ELR (cell line): ENCODE measurements at regions not wholly inside any gene's neighbourhood (a gene's known extent, or its start where the extent isn't known, plus 50 kb on each side); places are given as distances from the start of the nearest gene placed in this dataset.
A peak's percentile ranks its signal among the peaks of the same experiment; 100 is the strongest.

Experiments used
- DNase-seq: peaks from one replicate; pipeline ENCODE4 v3.0.0-alpha.2; 2015; ENCODE audit warnings: low read depth

DNA sequence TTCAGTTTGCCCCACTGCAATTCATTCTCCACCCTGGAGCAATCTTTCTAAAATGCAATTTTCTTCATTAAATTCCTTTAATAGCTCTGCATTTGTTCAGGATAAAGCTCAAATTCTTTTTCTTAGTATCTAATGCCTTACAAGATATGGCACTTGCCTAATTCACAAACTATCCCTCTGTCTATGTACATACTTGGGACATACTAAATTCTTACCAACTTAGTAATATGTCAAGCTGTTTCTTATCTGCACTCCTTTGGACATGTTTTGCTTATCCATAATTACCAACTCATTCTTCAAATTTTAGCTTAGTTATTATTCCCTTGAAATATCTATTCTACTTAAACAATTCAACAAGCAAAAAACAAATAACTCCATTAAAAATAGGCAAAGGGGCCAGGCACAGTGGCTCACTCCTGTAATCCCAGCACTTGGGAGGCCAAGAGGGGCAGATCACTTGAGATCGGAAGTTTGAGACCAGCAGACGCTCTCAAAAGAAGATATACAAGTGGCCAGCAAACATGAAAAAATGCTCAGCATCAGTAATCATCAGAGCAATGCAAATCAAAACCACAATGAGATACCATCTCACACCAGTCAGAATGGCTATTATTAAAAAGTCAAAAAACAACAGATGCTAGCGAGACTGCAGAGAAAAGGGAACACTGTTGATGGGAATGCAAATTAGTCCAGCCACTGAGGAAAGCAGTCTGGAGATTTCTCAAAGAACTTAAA is 96.9 kb downstream of the FAM76B start:
- DNase-seq: no peak

DNA sequence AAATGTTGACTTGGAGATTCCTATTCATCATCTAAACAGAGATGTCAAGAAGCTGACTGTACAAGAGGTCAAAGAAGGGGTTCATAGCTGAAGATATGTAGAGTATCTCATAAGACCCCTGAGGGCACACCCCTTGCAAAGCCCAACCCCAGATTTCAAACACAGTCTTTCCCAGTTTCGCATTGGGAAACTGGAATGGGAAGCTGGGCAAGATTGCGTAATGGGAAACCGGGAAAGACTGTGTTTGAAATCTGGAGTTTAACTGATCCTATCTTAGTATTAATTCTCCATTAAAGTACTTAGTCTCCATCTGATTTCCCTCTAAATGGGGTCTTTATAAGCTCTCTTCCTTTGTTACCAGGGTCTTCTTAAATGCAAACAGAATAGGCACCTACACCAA is 99.5 kb downstream of the FAM76B start:
- no peak for DNase-seq

DNA sequence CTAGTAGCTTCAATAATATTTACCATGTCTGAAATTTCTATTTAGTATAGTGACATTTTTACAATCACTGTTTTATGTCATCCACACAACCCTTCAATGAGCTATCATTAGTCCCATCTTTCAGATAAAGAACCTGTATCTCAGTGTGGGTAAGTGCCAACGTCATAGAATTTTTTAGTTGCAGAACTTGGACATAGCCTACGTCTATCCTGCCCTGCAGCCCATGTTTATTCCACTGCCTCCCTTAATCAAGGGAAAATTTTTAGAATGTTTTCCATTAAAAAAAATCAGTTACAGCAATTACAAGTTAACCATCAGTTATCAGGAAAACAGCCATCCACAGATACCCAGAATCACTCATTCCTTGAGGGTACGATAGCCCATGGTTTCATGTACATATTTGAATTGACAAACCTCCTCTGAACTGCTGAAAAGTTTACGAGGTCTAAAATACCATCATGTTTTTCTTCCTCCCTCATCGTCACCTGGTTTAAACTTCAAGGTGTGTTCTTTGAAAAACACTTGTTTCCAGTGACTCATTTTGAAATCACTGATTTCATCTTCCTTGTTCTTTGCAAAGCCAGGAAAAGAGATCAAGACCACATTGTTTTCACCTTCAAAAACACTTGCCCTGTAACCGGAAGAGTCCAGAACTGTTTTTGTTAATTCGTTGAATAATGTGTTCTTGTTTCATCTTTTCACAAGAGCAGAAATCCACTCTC is 100.9 kb downstream of the FAM76B start:
- no peak for DNase-seq

DNA sequence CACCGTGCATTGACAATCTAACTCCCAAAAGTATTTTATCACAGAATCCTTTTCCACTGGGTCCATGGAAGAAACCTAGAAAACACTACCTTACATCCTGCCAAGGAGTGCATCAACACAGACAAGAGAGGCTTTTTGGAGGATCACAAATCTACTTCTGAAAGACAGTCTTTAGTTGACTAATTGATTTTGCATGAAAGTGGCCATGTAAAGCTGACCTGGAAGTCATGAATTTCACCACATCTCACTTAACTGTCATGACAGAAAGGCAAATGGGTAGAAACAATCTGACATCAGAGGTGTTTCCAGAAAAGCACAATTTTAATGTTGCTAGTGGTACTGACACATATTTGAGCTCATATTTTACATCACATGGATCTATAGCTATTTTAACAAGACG is 101.6 kb downstream of the FAM76B start:
- no peak for DNase-seq

DNA sequence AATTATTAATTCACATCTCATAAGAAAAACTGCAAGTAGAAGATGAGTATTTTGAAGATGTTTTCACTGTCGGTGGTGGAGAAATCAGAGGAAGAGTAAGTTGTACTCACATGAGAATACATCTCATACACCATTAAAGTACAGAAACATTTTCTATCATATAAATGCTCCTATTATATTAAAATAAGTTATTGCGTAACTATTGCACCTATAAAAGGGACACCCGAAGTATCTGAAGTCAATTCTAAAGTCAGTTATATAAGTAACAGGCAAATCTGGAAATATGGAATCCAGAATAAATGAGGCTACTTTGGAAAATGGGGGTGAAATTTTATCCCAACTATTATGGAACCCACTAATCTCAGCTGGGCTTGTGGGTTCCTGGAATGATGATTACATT is 103.3 kb downstream of the FAM76B start:
- no peak for DNase-seq

DNA sequence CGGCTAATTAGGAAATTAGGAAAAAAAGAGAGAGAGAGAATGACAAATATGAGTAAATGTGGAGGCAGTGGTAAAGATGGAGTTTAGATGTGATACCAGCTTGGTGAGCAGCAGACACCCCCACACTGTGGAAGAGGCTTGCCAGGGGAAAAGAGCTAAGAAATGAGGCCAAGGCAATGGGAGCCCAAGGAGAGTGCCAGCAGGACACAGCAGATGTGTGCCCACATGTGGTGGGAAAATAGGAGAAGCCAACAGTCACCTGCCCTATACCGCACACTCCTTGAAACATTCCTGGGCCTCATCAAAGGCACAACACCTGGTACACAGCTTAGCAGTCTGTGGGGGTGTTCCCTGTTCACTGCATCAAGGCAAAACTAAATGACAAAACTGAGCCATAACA is 104.9 kb downstream of the FAM76B start:
- DNase-seq: no peak

DNA sequence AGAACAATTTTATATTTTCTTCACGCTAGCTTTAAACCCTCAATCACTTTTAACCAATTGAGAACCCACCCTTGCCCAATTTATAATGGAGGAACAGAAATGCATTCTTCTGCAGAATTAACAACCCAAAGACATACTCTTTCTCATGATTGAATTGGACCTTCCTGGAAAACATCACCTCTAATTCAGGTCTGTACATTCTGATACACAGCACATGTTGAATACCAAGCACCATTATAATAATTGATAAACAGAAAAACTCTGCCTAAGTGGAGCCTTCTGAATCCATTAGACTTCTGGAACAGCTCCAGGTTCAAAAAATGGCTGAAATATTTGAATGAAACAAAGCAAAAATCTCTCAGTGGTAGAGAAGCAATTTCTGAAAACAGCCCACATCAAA is 105.4 kb downstream of the FAM76B start:
- no peak for DNase-seq

DNA sequence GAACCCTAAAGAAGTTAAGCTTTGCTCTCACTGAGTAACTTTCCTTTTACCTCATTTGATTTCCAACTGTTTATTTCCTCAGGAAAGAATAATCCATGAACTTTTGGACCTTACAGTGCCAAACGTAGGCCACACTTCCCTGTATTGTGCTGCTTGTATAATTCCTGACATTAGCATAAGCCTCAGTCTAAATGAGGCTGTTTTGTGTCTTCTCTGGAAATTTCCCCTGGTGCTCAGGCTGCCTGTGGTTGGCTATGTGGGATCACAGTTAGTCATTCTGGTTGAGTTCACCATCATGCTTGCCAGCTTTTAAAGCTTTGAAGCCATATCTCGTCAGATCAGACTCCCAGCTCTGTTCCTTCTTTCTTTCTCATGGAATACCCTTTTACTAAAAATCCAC is 107.0 kb downstream of the FAM76B start:
- no peak for DNase-seq

DNA sequence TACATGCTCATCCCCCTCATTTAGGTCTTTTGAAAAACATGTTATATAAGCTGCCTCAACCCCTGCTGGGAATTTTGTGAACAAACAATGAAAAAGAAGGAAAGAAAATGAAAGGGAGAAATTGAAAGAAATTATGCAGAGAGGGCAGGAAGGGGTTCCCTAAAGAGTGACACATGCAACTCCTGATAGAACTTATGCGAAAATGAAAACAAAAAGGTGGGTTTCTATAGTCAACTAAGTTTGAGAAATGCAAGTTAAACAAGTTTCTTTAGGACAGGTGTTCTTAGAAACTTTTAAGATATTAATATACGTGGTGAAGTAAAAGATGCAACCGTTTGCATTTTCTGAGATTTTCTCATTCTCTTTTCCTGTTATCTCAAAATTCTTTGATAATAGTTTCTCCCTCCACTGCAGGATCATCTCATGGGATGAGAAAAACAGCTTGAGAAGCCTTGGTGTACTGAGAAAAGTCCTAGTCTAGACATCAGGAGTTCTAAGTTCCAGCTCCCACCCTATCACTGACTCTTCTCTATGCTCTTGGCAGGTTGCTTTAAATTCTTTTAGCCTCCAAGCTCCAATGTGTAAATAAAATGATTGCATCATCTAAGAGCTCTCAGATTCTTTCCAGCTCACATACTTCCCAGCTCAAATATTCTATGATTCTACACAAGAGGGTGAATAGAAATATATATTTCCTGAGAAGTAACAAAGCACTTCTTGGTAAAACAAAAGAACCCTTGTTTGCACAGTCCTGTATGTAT is 109.2 kb downstream of the FAM76B start:
- no peak for DNase-seq

DNA sequence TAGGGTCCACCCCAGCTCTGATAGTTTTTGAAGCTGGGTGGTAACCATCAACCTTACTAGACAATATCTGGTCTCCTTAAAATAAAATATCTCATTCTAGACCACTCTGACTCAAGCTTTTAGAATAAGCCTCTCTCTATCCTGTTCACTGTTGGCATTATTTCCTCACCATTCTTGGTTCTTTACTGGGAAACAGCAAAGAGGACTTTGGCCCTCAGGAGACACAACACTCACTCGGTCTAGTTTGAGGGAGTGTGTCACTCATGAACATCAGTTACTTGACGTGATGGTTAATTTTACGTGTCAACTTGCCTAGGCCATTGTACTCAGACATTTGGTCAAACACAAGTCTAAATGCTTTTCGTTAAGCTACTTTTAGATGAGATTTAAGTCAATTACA is 110.6 kb downstream of the FAM76B start:
- DNase-seq: no peak

DNA sequence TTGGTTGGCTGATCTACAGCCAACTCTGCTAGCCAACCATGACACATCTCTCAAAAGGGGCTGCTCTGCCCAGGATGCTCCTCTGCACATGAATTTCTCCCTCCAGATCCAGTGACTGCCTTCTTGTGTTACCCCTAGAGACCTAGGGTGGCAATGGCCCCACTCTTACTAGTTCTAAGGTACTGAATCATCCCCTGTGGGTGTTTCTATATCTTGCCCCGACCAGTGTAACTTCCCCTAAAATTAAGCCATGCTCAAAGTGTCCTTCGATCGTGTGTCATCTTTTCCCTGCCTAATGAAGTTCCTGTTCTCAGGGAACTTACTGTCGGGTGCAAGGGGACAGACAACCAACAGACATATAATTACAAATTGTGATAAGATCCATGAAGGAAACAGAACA is 113.3 kb downstream of the FAM76B start:
- no peak for DNase-seq

DNA sequence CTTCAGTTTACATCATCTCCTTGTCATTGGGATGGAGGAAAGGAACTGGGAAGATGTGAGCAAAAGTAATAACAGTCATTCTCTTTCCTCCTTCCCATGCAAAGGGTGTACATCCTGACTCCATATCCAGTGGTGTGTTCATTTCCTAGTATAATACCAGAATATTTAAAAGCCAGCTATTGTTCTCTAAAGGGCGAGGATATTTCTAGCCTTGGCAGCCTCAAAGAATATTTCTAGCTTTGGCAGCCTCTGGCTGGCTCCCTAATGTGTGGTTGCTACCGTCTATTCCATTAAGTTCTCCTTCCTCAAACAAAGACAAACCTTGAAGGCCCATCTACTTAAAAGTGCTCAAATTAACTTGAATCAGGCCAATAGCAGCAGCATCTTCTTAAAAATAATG is 114.0 kb downstream of the FAM76B start:
- no peak for DNase-seq

DNA sequence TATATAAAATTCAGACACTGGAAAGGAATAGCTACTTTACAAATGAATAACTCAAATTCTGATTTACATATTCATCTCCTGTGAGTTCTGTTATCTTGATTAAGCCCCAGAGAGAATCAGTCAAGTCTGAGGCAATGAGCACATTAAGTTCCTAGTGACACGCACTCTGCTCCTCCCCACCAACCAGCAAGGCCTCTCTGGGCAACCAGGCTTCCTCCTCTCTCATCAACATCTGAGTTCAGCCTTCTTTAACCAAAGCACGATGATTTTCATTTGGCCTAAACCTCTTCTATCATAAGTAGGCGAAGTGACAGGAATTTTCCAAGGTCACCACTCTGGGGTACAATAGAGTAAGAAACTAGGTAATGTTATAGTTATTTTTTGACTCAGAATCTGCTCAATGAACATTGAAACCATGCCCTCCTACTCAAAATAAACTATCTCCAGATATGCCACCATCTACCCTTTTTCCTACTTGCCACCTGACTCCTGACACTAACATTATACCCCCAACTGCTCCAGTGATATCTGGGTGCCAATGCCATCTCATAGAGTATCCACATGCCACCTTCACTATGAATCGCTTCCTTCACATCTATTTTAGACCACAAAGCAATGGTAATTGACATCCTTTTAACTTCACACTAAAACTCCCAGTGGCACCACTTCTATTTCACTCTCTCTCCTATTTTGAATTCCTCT is 114.8 kb downstream of the FAM76B start:
- DNase-seq: no peak

DNA sequence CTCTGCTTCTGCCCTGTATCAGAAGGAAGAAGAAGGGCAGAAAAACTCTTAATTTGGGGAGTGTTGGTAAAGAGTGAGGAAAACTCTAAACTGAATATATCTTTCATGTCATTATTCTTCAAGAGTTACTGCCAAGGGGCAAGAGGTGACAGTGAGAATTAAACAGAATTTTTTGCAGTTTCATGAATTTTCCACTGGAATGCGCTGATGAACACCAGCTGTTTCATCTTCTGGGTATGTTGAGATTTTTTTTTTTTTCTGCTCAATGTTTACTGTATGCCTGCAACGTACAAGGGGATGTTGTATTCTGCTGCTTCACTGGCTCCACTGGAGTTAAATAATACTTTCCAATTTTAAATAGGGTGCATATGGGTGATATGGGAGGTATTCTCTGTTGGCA is 117.8 kb downstream of the FAM76B start:
- no peak for DNase-seq

DNA sequence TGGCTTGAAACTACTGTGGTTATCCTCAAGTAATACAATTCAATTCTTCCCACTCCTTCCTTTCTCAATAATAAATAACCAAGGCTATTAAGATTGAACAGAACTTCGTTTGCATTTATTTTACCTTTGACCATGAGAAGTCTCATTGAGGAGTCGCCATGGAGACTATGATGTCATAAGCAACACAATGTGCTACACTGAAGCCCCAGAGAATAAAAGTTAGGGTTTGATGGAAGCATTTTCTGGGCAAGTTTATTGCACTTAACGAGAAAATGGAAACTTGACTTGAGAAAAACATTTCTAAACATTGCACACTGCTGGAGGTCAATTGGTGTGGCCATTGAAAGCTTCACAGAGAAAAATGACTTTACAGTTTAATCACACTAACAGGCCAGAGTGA is 121.5 kb downstream of the FAM76B start:
- no peak for DNase-seq

DNA sequence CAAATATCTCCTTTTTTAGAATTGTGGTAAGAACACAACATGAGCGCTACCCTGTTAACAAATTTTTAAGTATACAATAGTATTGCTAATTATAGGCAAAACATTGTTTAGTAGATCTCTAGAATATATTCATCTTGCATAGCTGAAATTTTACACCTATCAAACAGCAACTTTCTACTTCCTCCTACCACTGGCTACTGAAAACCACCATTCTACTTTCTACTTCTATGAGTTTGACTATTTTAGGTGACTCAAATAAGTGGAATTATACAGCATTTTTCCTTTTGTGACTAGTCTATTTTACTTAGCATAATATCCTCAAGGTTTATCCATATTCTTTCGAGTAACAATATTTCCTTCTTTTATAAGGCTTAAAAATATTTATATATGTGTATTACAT is 128.4 kb downstream of the FAM76B start:
- DNase-seq: no peak

DNA sequence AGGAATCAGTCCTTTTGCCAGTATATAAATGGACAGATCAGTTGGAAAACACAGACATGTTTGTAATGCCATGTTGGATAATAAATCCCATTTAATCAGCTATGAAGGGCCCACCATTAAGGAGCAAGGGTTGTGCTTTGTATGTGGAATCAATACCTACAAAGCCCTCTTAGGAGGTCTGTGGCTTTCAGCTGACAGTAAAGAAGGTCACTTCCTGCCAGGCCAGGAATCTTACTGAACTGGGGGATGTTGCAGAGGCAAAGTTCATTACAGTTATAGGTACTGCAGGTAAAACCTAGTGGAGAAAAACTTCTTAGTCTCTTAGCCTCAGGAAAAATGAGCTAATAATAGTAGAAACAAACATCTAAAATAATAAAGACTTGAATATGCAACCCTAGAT is 129.5 kb downstream of the FAM76B start:
- DNase-seq: no peak

DNA sequence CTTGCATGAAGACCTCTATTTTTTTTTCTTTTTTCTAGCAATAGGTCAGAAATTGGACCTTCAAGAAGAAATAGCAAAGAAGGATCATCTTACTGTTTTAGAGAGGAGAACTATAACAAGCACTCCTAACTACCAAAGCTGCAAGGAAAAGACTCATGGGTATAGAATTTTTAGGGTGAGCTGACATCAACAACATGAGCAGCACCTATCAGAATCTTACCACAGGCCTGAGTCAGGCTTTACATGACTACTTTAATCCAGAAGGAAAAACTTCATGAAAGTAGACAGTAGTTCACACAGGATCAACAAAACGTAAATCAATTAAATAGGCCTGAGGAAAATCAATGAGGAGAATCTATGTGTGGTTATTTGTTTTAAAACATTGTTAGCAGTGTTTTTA is 130.5 kb downstream of the FAM76B start:
- DNase-seq: peak; percentile 22

DNA sequence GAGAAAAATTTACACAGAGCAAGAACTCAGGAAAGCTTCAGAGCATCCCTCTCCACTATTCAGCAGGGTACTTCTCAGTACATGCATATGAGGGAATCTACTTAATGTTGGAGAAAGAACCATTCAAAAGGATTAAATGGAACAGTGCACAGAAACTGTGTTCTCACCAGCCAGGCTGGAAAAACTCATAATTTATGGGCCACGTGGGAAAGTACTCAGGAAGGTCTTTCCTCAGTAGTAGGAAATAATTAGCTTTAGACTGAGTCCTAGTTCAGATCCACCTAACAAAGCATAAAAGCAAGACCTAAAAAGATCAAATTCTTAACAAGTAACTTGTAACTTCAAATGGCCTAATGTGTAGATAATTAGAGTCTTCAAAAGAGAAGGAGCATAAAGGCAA is 134.0 kb downstream of the FAM76B start:
- no peak for DNase-seq

DNA sequence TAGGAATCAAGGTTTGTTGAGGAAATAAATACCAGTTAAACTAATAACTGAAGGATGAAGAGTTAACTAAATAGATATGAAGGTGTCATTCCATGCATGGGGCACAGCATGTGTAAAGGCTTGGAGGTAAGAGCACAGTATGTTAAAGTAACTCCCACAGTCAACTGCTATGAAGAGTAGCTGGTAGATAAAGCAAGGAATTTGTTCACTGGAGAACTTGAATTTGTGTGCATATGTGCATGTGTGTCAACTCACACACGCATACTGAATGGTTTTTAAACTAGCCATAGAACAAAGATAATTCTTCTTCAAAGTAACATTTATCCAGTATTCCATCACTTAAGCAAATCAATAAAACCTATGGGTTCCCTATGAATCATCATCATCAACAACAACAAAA is 135.9 kb downstream of the FAM76B start:
- no peak for DNase-seq

DNA sequence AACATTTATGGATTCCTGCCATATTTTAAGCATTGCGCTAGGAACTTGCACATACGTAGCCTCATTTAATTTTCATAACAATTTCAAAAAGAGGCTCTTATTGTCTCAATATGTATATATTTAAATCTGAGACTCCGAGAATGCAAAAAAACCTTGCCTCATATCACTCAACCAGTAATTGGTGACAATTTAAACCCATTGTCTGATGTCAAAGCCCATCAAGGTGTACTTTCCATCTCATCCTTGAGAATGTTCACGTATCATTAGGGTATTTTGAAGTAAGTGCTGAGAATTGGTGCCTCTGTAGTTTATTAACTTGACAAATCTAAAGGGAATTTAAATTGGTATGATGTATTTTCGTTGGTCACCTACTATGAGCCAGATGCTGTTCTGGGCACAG is 136.5 kb downstream of the FAM76B start:
- DNase-seq: no peak

DNA sequence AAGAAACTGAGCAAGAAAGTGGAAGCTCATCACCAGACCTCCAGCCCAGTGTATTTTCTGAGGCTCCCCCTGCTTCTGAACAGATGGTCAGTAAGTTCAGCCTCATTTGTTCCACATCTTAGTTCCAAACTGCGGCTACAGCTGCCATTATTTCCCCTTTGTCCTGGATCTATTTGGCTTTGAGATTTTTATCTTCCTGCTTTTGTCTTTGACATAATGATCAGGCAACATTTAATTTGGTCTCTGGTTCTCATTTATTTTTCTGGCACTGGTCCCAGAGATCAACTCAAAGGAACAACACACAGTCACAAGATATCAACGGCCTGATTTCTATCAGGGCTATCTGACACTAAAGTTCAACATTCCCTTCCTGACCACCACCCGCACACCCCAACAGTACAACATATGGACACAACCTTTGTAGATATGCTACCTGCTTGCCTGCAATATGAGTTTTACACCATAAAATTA is 137.5 kb downstream of the FAM76B start:
- DNase-seq: no peak

DNA sequence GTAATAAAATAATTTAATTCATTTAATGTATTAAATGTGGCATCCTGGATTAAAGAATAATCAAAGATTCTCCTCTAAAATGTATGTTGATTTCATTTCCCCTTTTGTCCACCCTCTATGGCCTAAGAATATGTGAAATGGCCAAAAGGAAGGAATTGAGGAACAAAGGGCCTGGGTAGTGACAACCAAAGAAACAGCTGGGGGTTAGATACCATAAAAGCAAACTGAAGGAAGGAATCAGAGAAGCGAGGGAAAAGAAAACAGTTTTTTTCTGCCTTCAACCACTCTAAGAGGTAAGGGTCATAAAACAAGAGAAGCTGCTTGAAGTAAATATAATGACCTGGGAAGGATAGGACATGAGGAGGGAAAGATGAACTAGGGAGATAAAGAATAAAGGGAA is 139.3 kb downstream of the FAM76B start:
- no peak for DNase-seq
